GM19397 (cell line): ENCODE measurements at regions not wholly inside any gene's neighbourhood (a gene's known extent, or its start where the extent isn't known, plus 50 kb on each side); places are given as distances from the start of the nearest gene placed in this dataset.

ENCODE experiments used
- ATAC-seq: cut with Tn5 transposase; IDR thresholded peaks from one replicate; pipeline ENCODE4 v1.9.1; 2021; ENCODE audit warnings: mild to moderate bottlenecking, moderate library complexity; ENCODE audit not compliant: unreplicated experiment

DNA sequence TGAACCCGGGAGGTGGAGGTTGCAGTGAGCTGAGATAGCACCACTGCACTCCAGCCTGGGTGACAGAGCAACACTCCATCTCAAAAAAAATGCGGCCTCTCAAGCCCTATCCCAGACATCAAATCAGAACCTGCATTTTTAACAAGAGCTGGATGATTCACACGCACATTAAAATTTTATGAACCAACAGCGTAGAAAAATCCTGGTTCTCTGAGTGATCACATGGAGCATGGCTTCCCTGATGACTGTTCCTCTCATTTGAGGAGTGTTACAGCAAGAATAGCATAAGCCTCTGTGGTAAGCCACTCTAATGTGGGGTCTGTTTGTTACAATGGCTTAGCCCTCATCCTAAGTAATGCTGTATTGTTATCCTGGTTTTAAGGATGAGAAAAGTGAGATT is 163.6 kb downstream of the BRMS1L start:
- no peak for ATAC-seq

- ATAC-seq = no peak
These were observed 163.0 kb downstream of the BRMS1L start for GRCh38 chr14:35988972-35989690.

GRCh38 chr14:35988550-35988949 is 162.4 kb downstream of the BRMS1L start:
- no peak for ATAC-seq

DNA sequence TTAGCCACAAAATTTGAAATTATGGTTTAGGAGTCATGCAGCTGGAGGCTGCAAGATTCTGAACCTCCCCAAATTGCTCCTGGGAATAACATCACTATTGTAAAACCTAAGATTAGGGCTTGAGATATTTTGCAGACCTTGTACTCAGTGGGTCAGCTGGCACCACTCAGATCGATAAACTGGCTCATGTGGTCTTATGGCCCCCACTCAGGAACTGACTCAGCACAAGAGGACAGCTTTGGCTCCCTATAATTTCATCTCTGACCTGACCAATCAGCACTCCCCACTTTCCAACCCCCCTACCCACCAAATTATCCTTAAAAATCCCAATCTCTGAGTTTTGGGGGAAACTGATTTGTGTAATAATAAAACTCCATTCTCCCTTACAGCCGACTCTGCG is 161.6 kb downstream of the BRMS1L start:
- ATAC-seq = no peak

DNA sequence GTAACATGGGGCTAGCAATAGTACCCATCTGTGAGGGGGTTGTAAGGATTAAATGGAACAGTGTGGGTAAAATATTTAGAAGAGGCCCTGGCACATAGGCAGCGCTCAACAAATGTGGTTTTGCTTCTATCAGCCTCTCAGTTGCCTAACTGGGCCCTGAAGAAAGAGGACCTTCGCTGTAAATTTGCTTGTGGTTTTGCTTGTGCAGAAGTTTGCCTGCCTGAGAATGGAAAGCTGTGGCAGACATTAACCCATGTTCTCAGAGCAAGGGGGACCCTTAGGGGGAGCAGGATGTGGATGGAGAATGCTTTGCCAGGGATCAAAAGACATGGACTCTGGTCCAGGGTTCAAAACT is 160.1 kb downstream of the BRMS1L start:
- peak; percentile 69 for ATAC-seq

- no peak for ATAC-seq
These were observed 159.5 kb downstream of the BRMS1L start for GRCh38 chr14:35985474-35986218.

- ATAC-seq = no peak
These were observed 153.4 kb downstream of the BRMS1L start for GRCh38 chr14:35979531-35979930.

DNA sequence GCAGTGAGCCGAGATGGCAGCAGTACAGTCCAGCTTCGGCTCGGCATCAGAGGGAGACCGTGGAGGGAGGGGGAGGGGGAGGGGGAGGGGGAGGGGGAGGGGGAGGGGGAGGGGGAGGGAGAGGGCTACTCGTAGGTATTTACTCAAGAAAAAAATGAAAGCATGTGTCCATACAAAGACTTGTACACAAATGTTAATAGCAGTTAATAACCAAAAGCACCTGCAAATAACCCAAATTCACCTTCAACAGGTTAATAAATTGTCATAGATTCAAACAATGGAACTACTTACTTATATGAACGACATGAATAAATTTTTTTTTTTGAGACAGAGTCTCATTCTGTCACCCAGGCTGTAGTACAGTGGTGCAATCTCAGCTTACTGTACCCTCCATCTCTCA is 152.4 kb downstream of the BRMS1L start:
- no peak for ATAC-seq

DNA sequence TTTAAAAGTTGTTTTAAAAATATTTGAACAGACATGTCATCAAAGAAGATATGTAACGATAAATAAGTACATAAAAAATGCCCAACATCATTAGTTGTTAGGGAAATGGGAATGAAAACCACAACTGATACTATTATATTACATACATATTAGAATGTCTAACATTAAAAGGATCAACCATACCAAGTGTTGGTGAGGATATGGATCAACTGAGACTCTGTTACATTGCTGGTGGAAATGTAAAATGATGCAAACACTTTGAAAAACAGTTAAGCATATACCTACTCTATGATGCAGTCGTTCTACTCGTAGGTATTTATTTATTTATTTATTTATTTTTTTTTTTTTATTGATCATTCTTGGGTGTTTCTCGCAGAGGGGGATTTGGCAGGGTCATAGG is 149.7 kb downstream of the BRMS1L start:
- no peak for ATAC-seq

- ATAC-seq = no peak
These were observed 147.6 kb downstream of the BRMS1L start for GRCh38 chr14:35973770-35974169.

- ATAC-seq = no peak
These were observed 146.0 kb downstream of the BRMS1L start for GRCh38 chr14:35971965-35972630.

DNA sequence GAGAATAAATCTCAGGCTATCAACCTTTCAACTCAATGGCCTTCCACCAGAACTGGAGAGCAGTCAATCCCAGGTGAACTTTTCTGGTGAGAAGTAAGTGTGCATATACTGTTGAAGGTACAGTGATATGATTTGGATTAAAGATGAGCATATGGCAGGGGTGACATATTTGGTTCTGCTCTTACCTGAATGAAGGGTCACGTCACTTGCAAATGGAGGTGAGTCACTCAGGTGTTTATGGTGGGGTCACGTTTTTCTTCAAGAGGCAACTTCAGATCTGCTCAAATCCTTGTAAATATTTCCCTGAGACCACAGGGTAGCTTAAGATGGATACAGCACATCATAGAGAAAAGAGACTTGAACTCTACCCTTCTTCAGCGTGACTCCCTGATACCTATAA is 143.2 kb downstream of the BRMS1L start:
- no peak for ATAC-seq

- ATAC-seq = no peak
These were observed 139.3 kb downstream of the BRMS1L start for GRCh38 chr14:35965400-35965799.

DNA sequence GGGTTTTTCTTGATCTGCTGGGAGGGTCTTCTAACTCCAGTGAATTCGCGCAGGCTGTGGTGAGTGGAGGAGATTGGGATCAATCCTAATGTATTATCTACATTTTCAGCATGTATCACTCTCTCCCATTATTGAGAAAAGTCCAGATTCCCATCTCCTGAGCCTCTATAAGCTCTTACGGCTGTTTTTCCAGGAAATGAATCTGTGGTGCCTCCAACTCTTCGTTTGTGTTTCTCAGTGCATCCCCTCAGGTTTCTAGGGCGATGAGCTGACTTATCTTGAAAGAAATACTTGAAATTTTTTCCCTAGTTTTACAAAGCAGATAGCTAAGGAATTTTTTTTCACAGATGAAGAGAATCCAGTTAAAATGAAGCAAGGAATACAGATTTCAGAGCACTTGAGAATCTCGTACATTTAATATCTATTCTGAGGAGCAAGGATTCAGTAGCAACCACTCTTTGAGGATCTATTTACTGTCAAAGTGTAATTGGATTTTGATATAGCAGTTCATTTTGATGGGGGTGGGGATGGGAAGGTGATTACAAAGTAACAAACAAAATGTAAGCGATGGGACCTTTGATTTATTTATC is 138.7 kb downstream of the BRMS1L start:
- ATAC-seq = no peak

DNA sequence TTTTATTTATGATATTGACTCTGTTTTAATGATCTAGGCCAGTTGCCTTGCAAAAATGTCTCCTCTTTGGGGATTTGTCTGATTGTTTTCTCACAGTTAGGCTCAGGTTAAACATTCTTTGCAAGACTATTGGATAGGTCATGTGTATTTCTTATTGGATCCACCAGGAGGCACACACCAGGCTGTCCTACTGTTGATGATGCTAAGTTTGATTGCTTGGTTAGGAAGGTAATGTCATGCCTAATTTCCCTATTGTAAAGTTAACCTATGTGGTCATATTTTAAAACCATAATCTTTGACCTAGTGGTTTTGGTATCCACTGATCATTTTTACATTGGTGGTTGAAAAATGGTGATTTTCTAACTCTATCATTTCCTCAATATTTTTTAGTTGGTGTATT is 137.1 kb downstream of the BRMS1L start:
- ATAC-seq = no peak

DNA sequence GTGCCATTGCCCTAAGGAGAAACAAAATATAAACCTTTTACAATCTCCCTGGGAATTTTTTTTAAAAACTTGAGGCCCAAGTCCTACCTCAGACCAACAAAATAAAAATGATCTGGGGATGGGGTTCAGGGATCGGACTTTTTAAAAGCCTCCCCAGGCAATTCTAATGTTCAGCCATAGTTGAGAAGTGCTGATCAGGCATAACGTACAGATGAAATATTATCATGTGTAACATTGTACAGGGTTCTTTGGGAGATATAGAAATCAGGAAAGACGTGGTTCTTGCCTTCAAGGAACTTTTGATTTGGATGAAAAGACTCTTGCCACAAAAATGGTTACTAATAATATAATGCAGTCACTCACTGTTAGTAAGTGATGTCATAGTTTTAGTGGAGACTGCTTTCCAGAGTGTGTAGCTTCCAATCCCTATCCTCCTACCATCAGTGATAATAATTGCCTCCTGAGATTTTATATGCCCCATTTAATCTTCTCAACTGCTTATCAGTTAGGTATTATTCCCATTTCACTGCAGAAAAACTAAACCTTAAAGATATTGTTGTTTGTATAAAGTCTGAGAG is 135.6 kb downstream of the BRMS1L start:
- ATAC-seq = no peak

DNA sequence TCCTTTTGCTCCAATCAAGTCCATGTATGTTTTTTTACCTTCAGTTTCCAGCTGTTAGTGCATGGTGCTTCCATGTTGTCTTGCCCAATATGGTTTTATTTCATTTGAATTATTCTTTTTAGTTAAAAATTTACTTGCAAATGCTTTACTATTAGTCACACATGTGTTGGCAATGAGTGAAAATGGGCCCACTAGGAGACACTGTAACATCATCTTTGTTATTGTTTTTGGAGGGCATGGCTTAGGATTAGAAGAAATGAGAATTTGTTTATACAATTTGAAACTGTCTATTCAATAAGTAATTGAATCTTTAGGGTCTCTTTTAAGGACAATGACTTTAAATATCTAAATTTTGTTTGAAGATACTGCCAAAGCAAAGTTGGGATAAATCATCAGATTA is 133.7 kb downstream of the BRMS1L start:
- no peak for ATAC-seq

- ATAC-seq = no peak
These were observed 132.4 kb downstream of the BRMS1L start for GRCh38 chr14:35958499-35958898.

GRCh38 chr14:35956376-35957085 is 130.4 kb downstream of the BRMS1L start:
- no peak for ATAC-seq

- ATAC-seq = no peak
These were observed 126.4 kb downstream of the BRMS1L start for GRCh38 chr14:35952584-35952983.
